D721Med (cell line): ENCODE measurements at regions not wholly inside any gene's neighbourhood (a gene's known extent, or its start where the extent isn't known, plus 50 kb on each side); places are given as distances from the start of the nearest gene placed in this dataset.

ENCODE experiments used
- DNase-seq: peaks from one replicate; pipeline ENCODE4 v3.0.0; 2011; ENCODE audit warnings: low spot score; ENCODE audit not compliant: insufficient read length
- FAIRE-seq: peaks from 2 replicates; lab custom pipeline; 2011; peaks lifted over from hg19 to GRCh38; lab: Jason Lieb, UNC
- CTCF ChIP-seq: IDR thresholded peaks from 2 replicates; pipeline ENCODE4 v1.5.1; 2012; ENCODE audit warnings: mild to moderate bottlenecking, control low read depth; ENCODE audit not compliant: insufficient read depth; ENCODE audit errors: missing control alignments

- DNase-seq (no peak), FAIRE-seq (no peak)
- TF ChIP-seq CTCF, result no peak
These were observed 61.2 kb upstream of the RXRA start for GRCh38 chr9:134265078-134265477.

- FAIRE-seq (no peak), DNase-seq (no peak)
- TF ChIP-seq CTCF, result no peak
These were observed 59.8 kb upstream of the RXRA start for GRCh38 chr9:134266418-134266817.

- FAIRE-seq (no peak), DNase-seq (no peak)
- TF ChIP-seq CTCF, result peak; percentile 22
These were observed 58.9 kb upstream of the RXRA start for GRCh38 chr9:134267305-134267880.

- FAIRE-seq, result no peak
- DNase-seq, result no peak
- no peak for TF ChIP-seq CTCF
These were observed 58.2 kb upstream of the RXRA start for GRCh38 chr9:134267881-134268724.

- DNase-seq (no peak), FAIRE-seq (no peak)
- no peak for TF ChIP-seq CTCF
These were observed 57.5 kb upstream of the RXRA start for GRCh38 chr9:134268747-134269146.

- no peak for DNase-seq
- no peak for TF ChIP-seq CTCF
- FAIRE-seq, result no peak
These were observed 54.6 kb upstream of the RXRA start for GRCh38 chr9:134271338-134272301.
